HG03520 (cell line): ENCODE measurements at regions not wholly inside any gene's neighbourhood (a gene's known extent, or its start where the extent isn't known, plus 50 kb on each side); places are given as distances from the start of the nearest gene placed in this dataset.
"Not testable (repeated sequence)": the region's sequence is repeated elsewhere in the genome, so short reads cannot be mapped to it uniquely, and the experiment has no call there.

ENCODE experiments used
- ATAC-seq: cut with Tn5 transposase; IDR thresholded peaks from one replicate; pipeline ENCODE4 v1.9.1; 2021; ENCODE audit warnings: mild to moderate bottlenecking, moderate library complexity; ENCODE audit not compliant: unreplicated experiment

GRCh38 chrX:27162496-27162895 is 300.6 kb downstream of the PPP4R3C start:
- ATAC-seq: no peak

- ATAC-seq: not testable (repeated sequence)
These were observed 306.2 kb downstream of the PPP4R3C start for GRCh38 chrX:27156921-27157320.

- no peak for ATAC-seq
These were observed 326.8 kb downstream of the PPP4R3C start for GRCh38 chrX:27136325-27136724.

- ATAC-seq: no peak
These were observed 330.3 kb downstream of the PPP4R3C start for GRCh38 chrX:27132862-27133261.

GRCh38 chrX:27087176-27087575 is 376.0 kb downstream of the PPP4R3C start:
- ATAC-seq: not testable (repeated sequence)

- no peak for ATAC-seq
These were observed 376.9 kb downstream of the PPP4R3C start for GRCh38 chrX:27086237-27086636.

- ATAC-seq: no peak
These were observed 377.8 kb downstream of the PPP4R3C start for GRCh38 chrX:27085346-27085745.

- no peak for ATAC-seq
These were observed 384.8 kb downstream of the PPP4R3C start for GRCh38 chrX:27078371-27078770.

- no peak for ATAC-seq
These were observed 405.3 kb downstream of the PPP4R3C start for GRCh38 chrX:27057883-27058282.

- ATAC-seq: no peak
These were observed 423.8 kb downstream of the PPP4R3C start for GRCh38 chrX:27039332-27039731.

- ATAC-seq: no peak
These were observed 454.7 kb downstream of the PPP4R3C start for GRCh38 chrX:27008486-27008885.

- no peak for ATAC-seq
These were observed 463.5 kb downstream of the PPP4R3C start for GRCh38 chrX:26999634-27000033.

- no peak for ATAC-seq
These were observed 504.9 kb downstream of the PPP4R3C start for GRCh38 chrX:26958261-26958660.

GRCh38 chrX:26954029-26954428 is 509.1 kb downstream of the PPP4R3C start:
- no peak for ATAC-seq

GRCh38 chrX:26952213-26952612 is 510.9 kb downstream of the PPP4R3C start:
- ATAC-seq: no peak

- no peak for ATAC-seq
These were observed 535.7 kb downstream of the PPP4R3C start for GRCh38 chrX:26927419-26927818.

GRCh38 chrX:26925088-26925487 is 538.1 kb downstream of the PPP4R3C start:
- no peak for ATAC-seq

GRCh38 chrX:26922278-26922677 is 540.9 kb downstream of the PPP4R3C start:
- no peak for ATAC-seq

GRCh38 chrX:26918631-26919030 is 544.5 kb downstream of the PPP4R3C start:
- ATAC-seq: no peak

GRCh38 chrX:26916991-26917390 is 546.1 kb downstream of the PPP4R3C start:
- no peak for ATAC-seq

GRCh38 chrX:26915064-26915463 is 548.1 kb downstream of the PPP4R3C start:
- ATAC-seq: no peak

GRCh38 chrX:26914232-26914631 is 548.9 kb downstream of the PPP4R3C start:
- no peak for ATAC-seq

- ATAC-seq: not testable (repeated sequence)
These were observed 551.4 kb downstream of the PPP4R3C start for GRCh38 chrX:26911785-26912184.

GRCh38 chrX:26909728-26910127 is 553.4 kb downstream of the PPP4R3C start:
- no peak for ATAC-seq
